SU-DHL-6 (cell line): ENCODE measurements at regions not wholly inside any gene's neighbourhood (a gene's known extent, or its start where the extent isn't known, plus 50 kb on each side); places are given as distances from the start of the nearest gene placed in this dataset.

ENCODE experiments used
- CTCF ChIP-seq: fragments of 200-600 bp; sonication (generic); IDR thresholded peaks from one replicate; pipeline ENCODE4 v1.5.1; 2017; ENCODE audit warnings: antibody characterized with exemption, mild to moderate bottlenecking, low read length, moderate library complexity; ENCODE audit not compliant: insufficient read depth, poor library complexity, severe bottlenecking
- EZH2phosphoT487 ChIP-seq: fragments of 200-600 bp; sonication (generic), shearing (Covaris generic); conservative IDR thresholded peaks from 2 replicates; pipeline ENCODE4 v1.6.1; 2018; ENCODE audit warnings: mild to moderate bottlenecking, antibody characterized with exemption, low read length, moderate library complexity, mixed read lengths

GRCh38 chr18:50465211-50466153 is 90.6 kb downstream of the SKA1 start:
- TF ChIP-seq CTCF (no peak), EZH2phosphoT487 (no peak)
